ENCODE measurements at regions not wholly inside any gene's neighbourhood (a gene's known extent, or its start where the extent isn't known, plus 50 kb on each side); places are given as distances from the start of the nearest gene placed in this dataset.

GRCh38 chr20:24363031-24363430 is 106.4 kb upstream of the SYNDIG1 start:
- H3K36me3 Mint-ChIP-seq (ENCODE audit: low read depth, unreplicated experiment): no peaks in the 10 kb centered on the region
- H3K9me3 Mint-ChIP-seq (ENCODE audit: unreplicated experiment): peaks cover 12% of the 10 kb centered on the region
- Histone ChIP-seq H3K79me2 (ENCODE audit: insufficient read depth, low read length) (no peaks in the 10 kb centered on the region), H3K4me2 (ENCODE audit: low read length) (no peak overlapping the region), H3K36me3 (ENCODE audit: insufficient read depth, low read length) (no peaks in the 10 kb centered on the region), H3K27me3 (ENCODE audit: insufficient read depth, low read length) (no peaks in the 10 kb centered on the region), H3K4me3 (ENCODE audit: insufficient read depth, low read depth, low read length) (no peak overlapping the region), H3K9ac (ENCODE audit: low read length) (no peak overlapping the region), H3K9me3 (ENCODE audit: insufficient read depth, low read depth, low read length) (peaks cover 10% of the 10 kb centered on the region), H3K27ac (ENCODE audit: low read depth, low read length) (no peak overlapping the region), H3K4me1 (ENCODE audit: insufficient read depth, low read length) (no peaks in the 10 kb centered on the region), H4K20me1 (ENCODE audit: insufficient read depth, low read length) (no peaks in the 10 kb centered on the region), H2AFZ (ENCODE audit: low read depth, low read length) (no peak overlapping the region)
- no peaks in the 10 kb centered on the region for H3K27me3 Mint-ChIP-seq (ENCODE audit: low read depth, unreplicated experiment)
- TF ChIP-seq EZH2 (IDR thresholded peaks at IDR 0.05; ENCODE audit: insufficient read depth, low read length) (no peak), CTCF (IDR thresholded peaks at IDR 0.05; ENCODE audit: insufficient read depth, low read depth, low read length) (no peak)
- DNase-seq (ENCODE audit: low read depth) (no peak), FAIRE-seq (no peak)
- H3K27ac Mint-ChIP-seq (ENCODE audit: unreplicated experiment): no peak overlapping the region
- H3K4me1 Mint-ChIP-seq (ENCODE audit: low read depth, unreplicated experiment): peaks cover 22% of the 10 kb centered on the region
- no peak overlapping the region for H3K4me3 Mint-ChIP-seq (ENCODE audit: unreplicated experiment)

- Mint-ChIP-seq H3K4me3 (ENCODE audit: unreplicated experiment) (no peak overlapping the region), H3K27ac (ENCODE audit: unreplicated experiment) (no peak overlapping the region), H3K36me3 (ENCODE audit: low read depth, unreplicated experiment) (no peaks in the 10 kb centered on the region), H3K9me3 (ENCODE audit: unreplicated experiment) (peaks cover 10% of the 10 kb centered on the region), H3K27me3 (ENCODE audit: low read depth, unreplicated experiment) (peaks cover 7% of the 10 kb centered on the region), H3K4me1 (ENCODE audit: low read depth, unreplicated experiment) (peaks cover 22% of the 10 kb centered on the region)
- H3K4me2 ChIP-seq (ENCODE audit: low read length): no peak overlapping the region
- H3K79me2 ChIP-seq (ENCODE audit: insufficient read depth, low read length): no peaks in the 10 kb centered on the region
- FAIRE-seq (no peak), DNase-seq (ENCODE audit: low read depth) (no peak)
- H4K20me1 ChIP-seq (ENCODE audit: insufficient read depth, low read length): no peaks in the 10 kb centered on the region
- no peaks in the 10 kb centered on the region for H3K4me1 ChIP-seq (ENCODE audit: insufficient read depth, low read length)
- no peak overlapping the region for H2AFZ ChIP-seq (ENCODE audit: low read depth, low read length)
- H3K27me3 ChIP-seq (ENCODE audit: insufficient read depth, low read length): no peaks in the 10 kb centered on the region
- no peak overlapping the region for H3K9ac ChIP-seq (ENCODE audit: low read length)
- H3K27ac ChIP-seq (ENCODE audit: low read depth, low read length): no peak overlapping the region
- no peak overlapping the region for H3K4me3 ChIP-seq (ENCODE audit: insufficient read depth, low read depth, low read length)
- no peaks in the 10 kb centered on the region for H3K36me3 ChIP-seq (ENCODE audit: insufficient read depth, low read length)
- no peak for TF ChIP-seq CTCF (IDR thresholded peaks at IDR 0.05; ENCODE audit: insufficient read depth, low read depth, low read length)
- TF ChIP-seq EZH2 (IDR thresholded peaks at IDR 0.05; ENCODE audit: insufficient read depth, low read length): no peak
- H3K9me3 ChIP-seq (ENCODE audit: insufficient read depth, low read depth, low read length): peaks cover 10% of the 10 kb centered on the region
Observed at GRCh38 chr20:24362080-24362479, 107.3 kb upstream of the SYNDIG1 start.

- TF ChIP-seq EZH2 (IDR thresholded peaks at IDR 0.05; ENCODE audit: insufficient read depth, low read length): no peak
- Mint-ChIP-seq H3K36me3 (ENCODE audit: low read depth, unreplicated experiment) (no peaks in the 10 kb centered on the region), H3K4me1 (ENCODE audit: low read depth, unreplicated experiment) (peaks cover 18% of the 10 kb centered on the region), H3K4me3 (ENCODE audit: unreplicated experiment) (no peak overlapping the region), H3K27ac (ENCODE audit: unreplicated experiment) (no peak overlapping the region), H3K27me3 (ENCODE audit: low read depth, unreplicated experiment) (peaks cover 8% of the 10 kb centered on the region), H3K9me3 (ENCODE audit: unreplicated experiment) (peaks cover 10% of the 10 kb centered on the region)
- H3K27me3 ChIP-seq (ENCODE audit: insufficient read depth, low read length): no peaks in the 10 kb centered on the region
- FAIRE-seq (no peak), DNase-seq (ENCODE audit: low read depth) (no peak)
- H3K9ac ChIP-seq (ENCODE audit: low read length): no peak overlapping the region
- H3K4me1 ChIP-seq (ENCODE audit: insufficient read depth, low read length): no peaks in the 10 kb centered on the region
- H3K27ac ChIP-seq (ENCODE audit: low read depth, low read length): no peak overlapping the region
- H3K4me3 ChIP-seq (ENCODE audit: insufficient read depth, low read depth, low read length): no peak overlapping the region
- no peaks in the 10 kb centered on the region for H4K20me1 ChIP-seq (ENCODE audit: insufficient read depth, low read length)
- no peaks in the 10 kb centered on the region for H3K79me2 ChIP-seq (ENCODE audit: insufficient read depth, low read length)
- peaks cover 10% of the 10 kb centered on the region for H3K9me3 ChIP-seq (ENCODE audit: insufficient read depth, low read depth, low read length)
- no peak overlapping the region for H2AFZ ChIP-seq (ENCODE audit: low read depth, low read length)
- H3K4me2 ChIP-seq (ENCODE audit: low read length): no peak overlapping the region
- H3K36me3 ChIP-seq (ENCODE audit: insufficient read depth, low read length): no peaks in the 10 kb centered on the region
Observed at GRCh38 chr20:24361541-24361940, 107.9 kb upstream of the SYNDIG1 start.
